GM06990 (cell line): ENCODE measurements at regions not wholly inside any gene's neighbourhood (a gene's known extent, or its start where the extent isn't known, plus 50 kb on each side); places are given as distances from the start of the nearest gene placed in this dataset.

ENCODE experiments used
- DNase-seq: peaks from one replicate; pipeline ENCODE4 v3.0.0-alpha.2; 2011; ENCODE audit not compliant: insufficient read length; ENCODE audit errors: extremely low read depth
- H3K27me3 ChIP-seq: replicated peaks from 2 replicates; pipeline ENCODE4 v1.6.0; 2011; ENCODE audit warnings: low read length; ENCODE audit not compliant: control insufficient read depth, insufficient read depth
- H3K36me3 ChIP-seq: 2 replicates; pipeline ENCODE4 v1.5.1; 2011; ENCODE audit warnings: low read length; ENCODE audit not compliant: control insufficient read depth, insufficient read depth
- H3K4me3 ChIP-seq: replicated peaks from 2 replicates; pipeline ENCODE4 v1.5.1; 2011; ENCODE audit warnings: low read depth, mild to moderate bottlenecking, control low read depth, low read length
- TF ChIP-seq, protein P1 (sequence below): IDR thresholded peaks from 2 replicates; pipeline ENCODE4 v1.5.1; 2011; ENCODE audit warnings: low read length, control low read depth, mild to moderate bottlenecking, inconsistent platforms; ENCODE audit not compliant: insufficient read depth, poor library complexity, severe bottlenecking

DNA sequence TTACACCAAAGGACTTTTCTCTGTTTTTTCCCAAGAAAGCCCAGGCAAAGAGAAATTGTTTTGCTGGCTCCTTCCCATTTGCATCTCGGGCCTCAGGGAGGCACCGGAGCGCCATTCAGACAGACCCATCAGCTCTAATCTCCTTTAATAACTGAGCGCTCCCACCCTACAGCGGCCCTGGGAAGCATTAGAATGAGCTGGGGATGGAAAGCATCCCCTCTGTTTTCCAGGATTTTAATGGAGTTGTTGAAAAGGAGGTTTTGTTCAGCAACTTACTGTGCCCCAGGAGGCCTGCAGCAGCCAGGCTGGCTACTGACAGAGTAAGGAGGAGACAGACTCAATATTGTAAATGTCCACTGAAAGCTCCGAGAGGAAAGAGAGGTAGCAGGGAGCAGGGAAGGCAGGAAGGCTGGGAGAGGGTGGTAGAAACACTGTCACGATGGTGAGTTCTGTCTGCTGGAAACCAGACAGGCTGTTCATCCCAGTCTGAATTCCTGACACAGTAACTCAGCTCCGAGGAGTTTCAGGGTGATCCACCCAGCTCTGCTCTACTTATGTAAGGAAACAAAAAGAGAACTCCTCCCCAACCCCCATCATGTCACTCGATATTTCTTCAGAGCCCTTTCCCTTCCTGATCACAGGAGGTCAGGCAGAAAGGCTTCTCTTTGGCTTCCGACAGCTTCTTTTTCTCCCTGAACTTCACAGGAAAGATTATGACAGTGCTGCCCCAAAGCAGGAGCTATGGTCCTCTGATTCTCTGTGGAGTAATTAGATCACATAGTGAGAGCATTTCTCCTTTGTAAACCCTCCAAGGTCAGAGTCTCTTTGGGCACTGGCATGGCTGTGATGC is 62.5 kb upstream of the TMEM132D start:
- Histone ChIP-seq H3K4me3 (no peak overlapping the region), H3K27me3 (no peaks in the 10 kb centered on the region), H3K36me3 (no peaks in the 10 kb centered on the region)
- no peak for DNase-seq
- TF ChIP-seq, protein P1, sequence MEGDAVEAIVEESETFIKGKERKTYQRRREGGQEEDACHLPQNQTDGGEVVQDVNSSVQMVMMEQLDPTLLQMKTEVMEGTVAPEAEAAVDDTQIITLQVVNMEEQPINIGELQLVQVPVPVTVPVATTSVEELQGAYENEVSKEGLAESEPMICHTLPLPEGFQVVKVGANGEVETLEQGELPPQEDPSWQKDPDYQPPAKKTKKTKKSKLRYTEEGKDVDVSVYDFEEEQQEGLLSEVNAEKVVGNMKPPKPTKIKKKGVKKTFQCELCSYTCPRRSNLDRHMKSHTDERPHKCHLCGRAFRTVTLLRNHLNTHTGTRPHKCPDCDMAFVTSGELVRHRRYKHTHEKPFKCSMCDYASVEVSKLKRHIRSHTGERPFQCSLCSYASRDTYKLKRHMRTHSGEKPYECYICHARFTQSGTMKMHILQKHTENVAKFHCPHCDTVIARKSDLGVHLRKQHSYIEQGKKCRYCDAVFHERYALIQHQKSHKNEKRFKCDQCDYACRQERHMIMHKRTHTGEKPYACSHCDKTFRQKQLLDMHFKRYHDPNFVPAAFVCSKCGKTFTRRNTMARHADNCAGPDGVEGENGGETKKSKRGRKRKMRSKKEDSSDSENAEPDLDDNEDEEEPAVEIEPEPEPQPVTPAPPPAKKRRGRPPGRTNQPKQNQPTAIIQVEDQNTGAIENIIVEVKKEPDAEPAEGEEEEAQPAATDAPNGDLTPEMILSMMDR: no peak

DNA sequence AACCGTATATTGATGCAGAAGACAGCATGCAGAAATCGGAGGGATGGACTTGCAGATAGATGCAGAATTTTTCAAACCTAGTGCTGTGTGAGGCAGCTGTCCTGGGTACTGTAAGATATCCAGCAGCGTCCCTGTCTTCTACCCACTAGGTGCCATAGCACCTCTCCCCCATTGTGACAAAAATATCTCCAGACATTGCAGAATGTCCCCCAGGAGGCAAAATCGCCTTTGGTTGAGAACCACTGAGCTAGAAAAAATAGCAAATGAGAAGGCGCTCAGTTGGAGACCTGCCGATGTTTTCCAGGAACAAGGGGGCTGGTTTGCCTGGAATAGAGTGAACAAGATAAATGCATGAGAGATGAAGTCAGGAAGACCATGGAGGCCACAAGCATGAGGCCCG is 67.9 kb upstream of the TMEM132D start:
- TF ChIP-seq, protein P1: no peak

DNA sequence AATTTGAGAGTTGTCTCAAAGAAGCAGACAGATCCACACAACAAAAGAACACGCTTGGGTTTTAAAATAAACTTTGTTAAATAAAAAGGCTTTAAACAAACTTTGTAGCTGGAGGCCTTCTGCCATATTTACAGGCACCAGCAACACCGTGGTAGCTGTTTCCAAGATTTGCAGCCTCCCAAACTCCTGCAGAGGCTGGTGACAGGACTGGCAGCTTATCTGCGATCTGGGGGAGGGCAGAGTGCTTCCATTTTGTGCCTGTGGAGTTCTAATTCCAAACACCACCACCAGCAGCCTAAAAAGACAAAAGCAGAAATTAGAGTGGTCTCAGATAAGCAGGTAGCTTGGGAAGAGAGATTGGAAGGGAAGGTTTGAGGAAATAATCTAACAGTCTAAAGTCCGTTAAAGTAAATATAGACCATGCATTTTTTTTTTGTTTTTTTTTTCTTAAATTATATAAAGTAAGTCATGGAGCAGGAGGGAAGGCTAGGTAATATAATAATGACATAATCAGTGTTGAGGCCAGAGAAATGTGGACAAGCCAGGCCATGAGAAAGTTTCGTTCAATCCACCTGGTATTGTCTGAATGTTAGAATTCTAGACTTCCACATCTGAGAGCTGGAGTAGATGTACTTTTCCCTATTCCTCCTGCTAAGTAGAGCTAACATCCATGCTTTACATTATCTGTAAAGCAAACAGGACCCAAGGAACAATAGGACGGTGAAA is 69.6 kb upstream of the TMEM132D start:
- Histone ChIP-seq H3K27me3 (no peaks in the 10 kb centered on the region), H3K36me3 (no peaks in the 10 kb centered on the region), H3K4me3 (no peak overlapping the region)
- DNase-seq: no peak
- TF ChIP-seq, protein P1: no peak

More for the DNA sequence above, 67.9 kb upstream of the TMEM132D start:
- Histone ChIP-seq H3K36me3 (no peaks in the 10 kb centered on the region), H3K27me3 (no peaks in the 10 kb centered on the region), H3K4me3 (no peak overlapping the region)
- DNase-seq: no peak

DNA sequence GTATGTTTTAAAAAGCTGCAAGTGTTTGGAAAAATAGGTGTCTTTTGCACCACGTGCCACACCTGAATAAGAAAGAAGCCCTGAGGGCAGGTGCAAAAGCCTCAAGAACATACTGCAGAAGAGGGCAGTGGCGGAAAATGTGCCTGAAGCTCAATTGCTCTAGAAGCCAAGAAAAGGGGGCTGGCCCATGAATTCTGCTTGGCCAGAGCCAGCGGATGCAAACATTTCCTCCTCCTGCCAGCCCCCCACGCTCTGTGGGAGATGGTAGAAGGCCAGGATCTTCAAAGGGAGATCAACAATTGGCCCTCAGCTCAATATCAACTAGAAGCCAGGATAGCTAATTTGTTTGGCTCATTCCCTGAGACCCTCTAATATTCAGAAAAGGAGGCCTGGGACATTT is 80.3 kb upstream of the TMEM132D start:
- Histone ChIP-seq H3K27me3 (no peaks in the 10 kb centered on the region), H3K4me3 (no peak overlapping the region), H3K36me3 (no peaks in the 10 kb centered on the region)
- DNase-seq: no peak
- TF ChIP-seq, protein P1: no peak

DNA sequence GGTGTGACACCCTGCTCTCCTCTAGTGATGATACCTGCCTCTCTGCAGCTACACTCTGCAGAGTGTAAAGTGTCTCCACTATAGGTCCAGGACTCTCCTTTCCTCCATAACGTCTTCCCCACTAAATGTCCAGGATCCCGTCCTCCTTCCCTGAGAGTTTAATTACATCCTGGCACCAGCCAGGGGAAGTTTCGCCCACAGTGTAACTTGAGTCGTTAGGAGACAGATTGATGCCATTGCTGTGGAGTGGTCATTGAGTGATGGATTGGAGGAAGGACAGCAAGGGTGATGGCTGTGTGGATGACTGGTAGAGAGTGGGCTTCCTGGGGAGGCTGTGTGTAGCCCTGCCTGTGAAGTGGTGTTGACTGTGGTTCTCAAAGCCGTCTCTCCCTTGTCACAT is 84.0 kb upstream of the TMEM132D start:
- no peak for DNase-seq
- Histone ChIP-seq H3K36me3 (no peaks in the 10 kb centered on the region), H3K4me3 (no peak overlapping the region), H3K27me3 (no peaks in the 10 kb centered on the region)
- TF ChIP-seq, protein P1: no peak
